ENCODE measurements at regions not wholly inside any gene's neighbourhood (a gene's known extent, or its start where the extent isn't known, plus 50 kb on each side); places are given as distances from the start of the nearest gene placed in this dataset.

DNA sequence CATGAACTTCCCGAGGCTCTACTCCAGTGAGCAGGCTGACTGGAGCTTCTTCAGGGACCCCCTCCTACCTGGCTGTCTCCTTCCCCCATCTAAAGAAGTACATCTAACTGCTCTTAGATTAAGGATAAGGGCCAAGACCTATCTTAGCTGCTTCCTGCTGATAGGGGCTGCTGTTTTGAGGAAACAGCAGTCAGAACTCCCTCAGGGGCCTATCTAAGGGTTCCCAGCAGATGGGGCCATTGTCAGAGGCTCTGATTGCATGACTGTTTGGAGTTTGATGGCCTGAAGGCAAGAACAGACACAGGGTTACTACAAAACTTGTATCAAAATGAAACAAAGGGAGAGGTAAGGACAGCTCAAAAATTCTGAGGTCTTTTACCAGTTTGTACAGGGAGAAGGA is 2636.9 kb upstream of the PCDH20 start:
- TF ChIP-seq, protein P1, sequence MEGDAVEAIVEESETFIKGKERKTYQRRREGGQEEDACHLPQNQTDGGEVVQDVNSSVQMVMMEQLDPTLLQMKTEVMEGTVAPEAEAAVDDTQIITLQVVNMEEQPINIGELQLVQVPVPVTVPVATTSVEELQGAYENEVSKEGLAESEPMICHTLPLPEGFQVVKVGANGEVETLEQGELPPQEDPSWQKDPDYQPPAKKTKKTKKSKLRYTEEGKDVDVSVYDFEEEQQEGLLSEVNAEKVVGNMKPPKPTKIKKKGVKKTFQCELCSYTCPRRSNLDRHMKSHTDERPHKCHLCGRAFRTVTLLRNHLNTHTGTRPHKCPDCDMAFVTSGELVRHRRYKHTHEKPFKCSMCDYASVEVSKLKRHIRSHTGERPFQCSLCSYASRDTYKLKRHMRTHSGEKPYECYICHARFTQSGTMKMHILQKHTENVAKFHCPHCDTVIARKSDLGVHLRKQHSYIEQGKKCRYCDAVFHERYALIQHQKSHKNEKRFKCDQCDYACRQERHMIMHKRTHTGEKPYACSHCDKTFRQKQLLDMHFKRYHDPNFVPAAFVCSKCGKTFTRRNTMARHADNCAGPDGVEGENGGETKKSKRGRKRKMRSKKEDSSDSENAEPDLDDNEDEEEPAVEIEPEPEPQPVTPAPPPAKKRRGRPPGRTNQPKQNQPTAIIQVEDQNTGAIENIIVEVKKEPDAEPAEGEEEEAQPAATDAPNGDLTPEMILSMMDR (IDR thresholded peaks at IDR 0.05 in 4 of 5, conservative IDR thresholded peaks at IDR 0.05 in 1 of 5): no peak
- TF ChIP-seq POLR2A (IDR thresholded peaks at IDR 0.05): no peak

Measured in gastrocnemius medialis (tissue), 4 donors.